ENCODE measurements at regions not wholly inside any gene's neighbourhood (a gene's known extent, or its start where the extent isn't known, plus 50 kb on each side); places are given as distances from the start of the nearest gene placed in this dataset.
"Not testable (repeated sequence)": the region's sequence is repeated elsewhere in the genome, so short reads cannot be mapped to it uniquely, and the experiment has no call there.

GRCh38 chr5:145025775-145026174, 809.4 kb downstream of the PRELID2 start:
- H3K9me3 ChIP-seq = no peaks in the 10 kb centered on the region
- ATAC-seq (no peak), DNase-seq (no peak)
- no peak overlapping the region for H3K4me3 ChIP-seq
- no peaks in the 10 kb centered on the region for H3K36me3 ChIP-seq (ENCODE audit: low read depth)
- intact Hi-C loops (cut with DNase I, micrococcal nuclease) = no loop called here
- no peaks in the 10 kb centered on the region for H3K4me1 ChIP-seq (ENCODE audit: low read depth)
- TF ChIP-seq, protein P1, sequence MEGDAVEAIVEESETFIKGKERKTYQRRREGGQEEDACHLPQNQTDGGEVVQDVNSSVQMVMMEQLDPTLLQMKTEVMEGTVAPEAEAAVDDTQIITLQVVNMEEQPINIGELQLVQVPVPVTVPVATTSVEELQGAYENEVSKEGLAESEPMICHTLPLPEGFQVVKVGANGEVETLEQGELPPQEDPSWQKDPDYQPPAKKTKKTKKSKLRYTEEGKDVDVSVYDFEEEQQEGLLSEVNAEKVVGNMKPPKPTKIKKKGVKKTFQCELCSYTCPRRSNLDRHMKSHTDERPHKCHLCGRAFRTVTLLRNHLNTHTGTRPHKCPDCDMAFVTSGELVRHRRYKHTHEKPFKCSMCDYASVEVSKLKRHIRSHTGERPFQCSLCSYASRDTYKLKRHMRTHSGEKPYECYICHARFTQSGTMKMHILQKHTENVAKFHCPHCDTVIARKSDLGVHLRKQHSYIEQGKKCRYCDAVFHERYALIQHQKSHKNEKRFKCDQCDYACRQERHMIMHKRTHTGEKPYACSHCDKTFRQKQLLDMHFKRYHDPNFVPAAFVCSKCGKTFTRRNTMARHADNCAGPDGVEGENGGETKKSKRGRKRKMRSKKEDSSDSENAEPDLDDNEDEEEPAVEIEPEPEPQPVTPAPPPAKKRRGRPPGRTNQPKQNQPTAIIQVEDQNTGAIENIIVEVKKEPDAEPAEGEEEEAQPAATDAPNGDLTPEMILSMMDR (IDR thresholded peaks at IDR 0.05) = no peak

GRCh38 chr5:145015146-145015545, 820.0 kb downstream of the PRELID2 start:
- no peaks in the 10 kb centered on the region for H3K9me3 ChIP-seq
- DNase-seq = no peak
- intact Hi-C loops (cut with DNase I, micrococcal nuclease) = no loop called here
- no peaks in the 10 kb centered on the region for H3K36me3 ChIP-seq (ENCODE audit: low read depth)
- TF ChIP-seq, protein P1 (IDR thresholded peaks at IDR 0.05) = no peak
- no peaks in the 10 kb centered on the region for H3K4me1 ChIP-seq (ENCODE audit: low read depth)
- ATAC-seq = no peak
- H3K4me3 ChIP-seq = no peak overlapping the region

DNA sequence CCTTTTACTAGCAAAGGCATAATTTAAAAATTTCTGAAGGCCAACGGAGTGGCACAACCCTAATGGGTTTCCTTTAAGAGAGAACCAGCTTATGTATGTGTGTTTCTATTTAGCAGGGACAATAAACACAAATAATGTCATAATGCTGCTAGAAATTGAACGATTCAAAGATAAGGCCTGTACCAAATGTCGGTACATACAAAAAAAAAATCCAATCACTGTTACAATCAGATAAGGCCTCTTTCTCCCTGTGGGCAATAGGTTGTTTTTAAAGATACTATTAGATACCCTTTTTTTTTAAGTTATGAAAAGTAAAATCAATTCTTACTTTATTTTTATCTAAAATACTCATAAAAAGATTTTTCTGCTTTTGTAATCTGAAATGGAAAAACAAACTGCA, 821.0 kb downstream of the PRELID2 start:
- intact Hi-C loops (cut with DNase I, micrococcal nuclease) = no loop called here
- Histone ChIP-seq H3K4me3 (no peak overlapping the region), H3K36me3 (ENCODE audit: low read depth) (no peaks in the 10 kb centered on the region), H3K4me1 (ENCODE audit: low read depth) (no peaks in the 10 kb centered on the region), H3K9me3 (no peaks in the 10 kb centered on the region)
- DNase-seq (no peak), ATAC-seq (no peak)
- TF ChIP-seq, protein P1 (IDR thresholded peaks at IDR 0.05) = no peak

- TF ChIP-seq, protein P1 (IDR thresholded peaks at IDR 0.05) = no peak
Measured at GRCh38 chr5:145010834-145011233, 824.3 kb downstream of the PRELID2 start.

GRCh38 chr5:145008876-145009530, 826.1 kb downstream of the PRELID2 start:
- intact Hi-C loops (cut with DNase I, micrococcal nuclease) = no loop called here
- Histone ChIP-seq H3K36me3 (ENCODE audit: low read depth) (no peaks in the 10 kb centered on the region), H3K4me1 (ENCODE audit: low read depth) (no peaks in the 10 kb centered on the region), H3K4me3 (no peak overlapping the region), H3K9me3 (no peaks in the 10 kb centered on the region)
- ATAC-seq (no peak), DNase-seq (no peak)
- TF ChIP-seq, protein P1 (IDR thresholded peaks at IDR 0.05) = no peak

More at GRCh38 chr5:145010834-145011233, 824.3 kb downstream of the PRELID2 start:
- no peak for DNase-seq
- H3K36me3 ChIP-seq (ENCODE audit: low read depth) = no peaks in the 10 kb centered on the region
- H3K4me3 ChIP-seq = no peak overlapping the region
- intact Hi-C loops (cut with DNase I, micrococcal nuclease) = no loop called here
- H3K4me1 ChIP-seq (ENCODE audit: low read depth) = no peaks in the 10 kb centered on the region
- ATAC-seq = no peak
- H3K9me3 ChIP-seq = no peaks in the 10 kb centered on the region

GRCh38 chr5:144994356-144994755, 823.7 kb downstream of the KCTD16 start:
- DNase-seq; intact Hi-C loops (cut with DNase I, micrococcal nuclease): not testable (repeated sequence)

More at GRCh38 chr5:144994356-144994755, 823.7 kb downstream of the KCTD16 start:
- H3K4me3 ChIP-seq; H3K9me3 ChIP-seq; ATAC-seq; H3K36me3 ChIP-seq (ENCODE audit: low read depth); H3K4me1 ChIP-seq (ENCODE audit: low read depth): not testable (repeated sequence)
